Skin epidermis (tissue), 12 donors: ENCODE measurements at regions not wholly inside any gene's neighbourhood (a gene's known extent, or its start where the extent isn't known, plus 50 kb on each side); places are given as distances from the start of the nearest gene placed in this dataset.
A peak's percentile ranks its signal among the peaks of the same experiment; 100 is the strongest.

ENCODE experiments used
- H3K27ac ChIP-seq, 21 experiments: fragments of 200-600 bp; sonication (generic) in 11 of 21; one replicate each; pipeline ENCODE4 v1.5.0; 2020; ENCODE audit warnings: mild to moderate bottlenecking in 3 of 21, inconsistent platforms in 2 of 21, moderate library complexity in 2 of 21
- H3K4me3 ChIP-seq, 7 experiments: fragments of 200-600 bp; sonication (generic) in 2 of 7; one replicate each; pipeline ENCODE4 v1.5.0; 2020; ENCODE audit warnings: inconsistent platforms in 2 of 7, mild to moderate bottlenecking in 2 of 7, moderate library complexity in 1 of 7

DNA sequence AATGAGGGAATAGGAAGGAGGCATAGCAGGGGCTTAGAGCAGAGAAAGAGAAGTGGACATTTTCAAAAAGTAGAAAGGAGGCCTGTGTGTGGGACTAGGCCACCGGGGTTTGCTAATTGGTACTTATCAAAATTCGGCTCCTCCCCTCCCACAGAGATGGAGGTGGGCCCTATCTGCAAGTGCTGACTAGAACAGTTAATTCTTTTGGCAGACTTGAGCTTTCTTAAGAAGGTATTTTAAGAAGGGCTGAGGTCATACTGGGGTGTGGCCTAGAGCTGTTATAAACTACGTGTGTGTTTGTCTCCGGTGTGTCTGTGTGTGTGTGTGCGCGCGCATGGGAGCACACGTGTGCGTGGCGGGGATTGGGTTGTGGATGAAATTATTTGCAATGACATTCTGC is 1086.5 kb downstream of the EFNA5 start:
- Histone ChIP-seq H3K27ac (no peak overlapping the region), H3K4me3 (no peak overlapping the region)

DNA sequence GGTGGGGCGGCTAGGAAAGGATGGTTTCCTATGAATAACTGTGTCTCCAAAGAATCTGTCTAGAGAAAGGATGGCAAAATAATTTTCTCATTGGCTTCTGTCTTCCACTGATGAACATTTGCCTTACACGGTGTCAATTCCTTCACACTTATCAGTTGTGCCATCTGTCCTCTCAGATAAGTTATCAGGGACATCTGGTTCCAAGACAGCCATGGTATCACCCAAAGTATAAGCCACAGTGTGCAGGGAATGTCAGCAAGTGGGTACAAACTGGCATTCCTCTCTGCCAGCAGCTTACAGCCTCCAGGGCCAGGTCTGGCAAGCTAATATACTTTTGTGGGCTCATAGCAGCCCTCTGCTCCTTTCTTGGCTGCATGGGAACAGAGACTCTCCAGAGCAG is 1092.0 kb downstream of the EFNA5 start:
- Histone ChIP-seq H3K27ac (no peak overlapping the region), H3K4me3 (no peak overlapping the region)

DNA sequence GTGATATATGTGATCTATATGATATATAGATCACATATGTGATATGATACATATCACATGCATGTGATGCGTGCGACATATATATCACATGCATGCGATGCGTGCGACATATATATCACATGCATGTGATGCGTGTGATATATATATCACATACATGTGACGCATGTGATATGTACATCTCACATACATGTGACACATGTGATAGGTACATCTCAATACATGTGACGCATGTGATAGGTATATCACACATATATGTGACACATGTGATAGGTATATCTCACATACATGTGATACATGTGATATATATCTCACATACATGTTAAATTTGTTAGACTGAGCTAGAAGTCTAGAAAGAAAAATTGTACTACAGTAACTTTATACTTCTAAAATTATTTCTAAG is 1095.9 kb downstream of the EFNA5 start:
- Histone ChIP-seq H3K27ac (no peak overlapping the region), H3K4me3 (no peak overlapping the region)

DNA sequence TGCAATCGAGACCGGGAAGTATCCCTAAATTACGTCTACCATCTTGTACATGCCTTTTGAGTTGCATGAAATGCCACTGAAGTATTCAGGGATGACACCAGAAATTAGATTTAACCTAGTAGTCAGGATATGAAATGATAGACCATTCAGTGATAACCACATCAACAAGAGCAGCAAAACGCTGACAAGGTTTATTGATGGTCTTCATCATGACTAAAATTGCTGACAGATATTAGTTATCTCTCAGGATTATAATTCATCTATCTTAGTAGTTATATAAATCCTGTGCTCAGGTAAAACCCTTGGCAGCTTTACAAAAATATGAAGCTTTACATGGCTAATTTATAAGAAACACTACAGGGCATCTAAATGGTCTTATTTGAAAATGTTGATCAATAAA is 1104.7 kb downstream of the EFNA5 start:
- Histone ChIP-seq H3K4me3 (no peak overlapping the region), H3K27ac (no peak overlapping the region)

DNA sequence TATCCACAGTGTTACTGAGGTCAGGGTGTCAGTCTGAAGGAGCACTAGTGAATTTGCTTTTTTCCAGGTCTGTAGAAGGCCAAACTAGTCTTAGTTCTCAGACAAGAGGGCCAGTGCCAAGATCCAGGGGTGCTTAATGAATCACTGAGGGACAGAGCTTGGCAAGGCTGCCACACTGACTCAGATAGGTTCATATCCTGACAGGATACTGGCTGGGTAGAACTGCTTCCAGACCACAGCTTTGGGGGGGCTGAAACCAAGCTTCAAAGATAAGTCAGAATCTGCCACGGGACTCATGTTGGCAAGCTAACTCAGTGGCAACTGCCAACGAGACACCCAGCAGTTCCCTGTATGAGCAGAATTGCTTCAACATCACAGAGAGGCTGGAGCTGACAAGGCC is 1125.4 kb downstream of the EFNA5 start:
- Histone ChIP-seq H3K4me3 (no peak overlapping the region), H3K27ac (no peak overlapping the region)

DNA sequence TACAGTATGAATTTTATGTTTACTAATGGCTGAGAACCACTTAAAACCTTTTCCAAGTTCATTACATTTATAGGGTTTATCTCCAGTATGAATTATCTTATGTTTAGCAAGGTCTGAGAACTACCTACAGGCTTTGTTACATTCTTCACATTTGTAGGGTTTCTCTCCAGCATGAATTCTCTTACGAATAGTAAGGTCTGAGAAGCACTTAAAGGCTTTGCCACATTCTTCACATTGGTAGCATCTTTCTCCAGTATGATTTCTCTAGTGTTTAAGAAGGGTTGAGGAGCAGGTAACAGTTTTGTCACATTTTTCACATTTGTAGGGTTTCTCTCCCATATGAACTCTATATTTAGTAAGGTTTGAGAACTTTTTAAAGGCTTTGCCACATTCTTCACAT is 1127.4 kb downstream of the EFNA5 start:
- Histone ChIP-seq H3K27ac (no peak overlapping the region), H3K4me3 (no peak overlapping the region)

GRCh38 chr5:106530150-106530549 is 1140.6 kb downstream of the EFNA5 start:
- Histone ChIP-seq H3K27ac (no peak overlapping the region), H3K4me3 (no peak overlapping the region)

GRCh38 chr5:106525438-106525837 is 1145.3 kb downstream of the EFNA5 start:
- Histone ChIP-seq H3K4me3 (no peak overlapping the region), H3K27ac (no peak overlapping the region)

DNA sequence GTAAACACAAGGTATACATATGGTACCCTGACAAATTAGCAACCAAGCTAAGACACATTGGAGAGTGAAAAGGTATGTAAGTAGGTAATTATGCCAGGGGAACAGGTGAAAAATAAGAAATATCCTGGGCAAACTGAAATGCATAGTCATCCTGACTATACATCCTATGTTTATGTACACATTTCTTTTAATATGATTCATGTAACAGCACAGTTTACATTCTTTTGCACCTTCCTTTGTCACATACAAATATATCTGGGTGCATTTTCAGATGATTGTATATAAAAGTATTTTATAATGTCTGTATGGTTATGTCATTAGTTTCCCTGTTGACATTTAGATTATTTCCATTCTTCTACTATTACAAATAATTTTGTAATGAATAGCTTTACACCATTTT is 1146.9 kb downstream of the EFNA5 start:
- H3K4me3 ChIP-seq = no peak overlapping the region

DNA sequence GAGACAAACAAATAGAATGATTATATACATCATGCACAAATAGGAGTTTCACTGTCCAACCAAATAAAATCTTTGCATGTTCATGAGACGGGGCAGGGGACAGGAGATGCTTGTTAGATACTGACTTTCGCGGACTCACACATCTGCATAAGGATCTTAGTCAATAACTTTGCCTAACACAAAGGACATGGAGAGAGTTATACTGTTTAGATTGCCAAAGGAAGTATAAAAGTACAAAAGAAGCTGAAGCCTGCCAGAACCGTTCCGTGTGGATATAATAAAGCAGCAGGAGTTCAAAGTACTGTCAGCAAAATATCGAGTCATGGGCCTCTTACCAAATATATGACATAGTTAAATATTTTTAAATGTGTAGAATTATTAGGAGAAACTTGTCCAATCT is 1148.4 kb downstream of the EFNA5 start:
- no peak overlapping the region for H3K27ac ChIP-seq

More for the DNA sequence above, 1146.9 kb downstream of the EFNA5 start:
- no peak overlapping the region for H3K27ac ChIP-seq

GRCh38 chr5:106521701-106522100 is 1149.0 kb downstream of the EFNA5 start:
- Histone ChIP-seq H3K27ac (no peak overlapping the region), H3K4me3 (no peak overlapping the region)

More for the DNA sequence above, 1148.4 kb downstream of the EFNA5 start:
- no peak overlapping the region for H3K4me3 ChIP-seq

- Histone ChIP-seq H3K27ac (no peak overlapping the region), H3K4me3 (no peak overlapping the region)
These were observed 1160.4 kb downstream of the EFNA5 start for GRCh38 chr5:106510321-106510720.

GRCh38 chr5:106508894-106509293 is 1161.8 kb downstream of the EFNA5 start:
- Histone ChIP-seq H3K27ac (no peak overlapping the region), H3K4me3 (no peak overlapping the region)

DNA sequence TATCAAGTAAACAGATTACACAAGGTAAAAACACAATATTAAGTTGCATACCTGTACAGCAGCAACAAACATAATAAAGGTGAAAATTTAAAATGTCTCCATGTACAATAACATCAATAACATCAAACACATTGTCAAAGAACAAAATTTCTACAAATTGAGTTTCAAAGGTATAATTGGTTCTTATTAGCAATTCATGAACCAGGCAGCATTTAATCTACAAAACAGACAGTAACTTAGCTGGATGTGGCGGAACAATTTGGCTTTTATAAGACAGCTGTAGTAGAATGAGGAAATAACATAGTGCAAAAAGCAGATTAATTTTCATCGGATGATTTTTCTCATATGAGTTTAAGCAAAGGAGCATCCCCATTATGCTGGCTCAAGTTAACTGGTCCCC is 1176.8 kb downstream of the EFNA5 start:
- Histone ChIP-seq H3K27ac (no peak overlapping the region), H3K4me3 (no peak overlapping the region)

DNA sequence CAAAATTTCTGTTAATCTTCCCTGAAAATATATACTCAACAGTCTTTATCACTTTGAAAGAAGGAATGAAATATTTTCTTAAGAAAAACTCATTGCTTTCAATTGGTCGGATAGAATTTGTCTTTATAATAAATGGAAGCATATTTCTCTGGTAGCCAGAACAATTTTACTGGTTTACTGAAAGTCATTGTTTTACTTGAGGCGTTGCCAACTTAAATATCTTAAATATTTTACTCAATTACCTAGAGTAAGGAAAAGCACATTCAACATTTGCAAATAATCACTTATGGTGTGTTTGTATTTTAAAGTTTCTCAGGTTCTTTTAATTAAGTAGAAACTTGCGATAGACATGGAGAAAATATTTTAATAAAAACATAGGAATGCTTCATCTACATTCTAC is 1181.7 kb downstream of the EFNA5 start:
- Histone ChIP-seq H3K27ac (no peak overlapping the region), H3K4me3 (no peak overlapping the region)

DNA sequence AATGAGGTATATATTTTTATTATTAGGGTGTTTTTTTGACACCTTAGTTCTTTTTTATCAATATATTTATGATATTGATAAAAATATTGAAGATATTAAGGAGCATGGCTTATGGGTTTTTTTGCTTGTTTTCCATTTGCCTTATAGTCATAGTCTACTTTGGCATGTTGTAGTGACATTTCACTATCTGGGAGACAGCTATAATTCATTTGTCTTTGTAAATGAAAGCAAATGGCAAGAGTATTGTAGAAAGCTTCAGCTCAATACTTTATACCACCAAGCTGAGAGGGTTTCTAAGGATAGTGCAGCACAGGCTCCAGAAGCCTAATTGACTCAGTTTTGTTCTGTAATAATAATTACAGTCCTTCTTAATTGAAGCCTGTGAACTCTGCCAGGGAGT is 1182.3 kb downstream of the EFNA5 start:
- H3K4me3 ChIP-seq = no peak overlapping the region
- no peak overlapping the region for H3K27ac ChIP-seq

GRCh38 chr5:106481374-106481773 is 1189.4 kb downstream of the EFNA5 start:
- no peak overlapping the region for H3K4me3 ChIP-seq
- H3K27ac ChIP-seq = no peak overlapping the region

- no peak overlapping the region for H3K27ac ChIP-seq
These were observed 1194.1 kb downstream of the EFNA5 start for GRCh38 chr5:106476630-106477029.

GRCh38 chr5:106474066-106474465 is 1196.7 kb downstream of the EFNA5 start:
- no peak overlapping the region for H3K27ac ChIP-seq
- no peak overlapping the region for H3K4me3 ChIP-seq

More at GRCh38 chr5:106476630-106477029, 1194.1 kb downstream of the EFNA5 start:
- no peak overlapping the region for H3K4me3 ChIP-seq

DNA sequence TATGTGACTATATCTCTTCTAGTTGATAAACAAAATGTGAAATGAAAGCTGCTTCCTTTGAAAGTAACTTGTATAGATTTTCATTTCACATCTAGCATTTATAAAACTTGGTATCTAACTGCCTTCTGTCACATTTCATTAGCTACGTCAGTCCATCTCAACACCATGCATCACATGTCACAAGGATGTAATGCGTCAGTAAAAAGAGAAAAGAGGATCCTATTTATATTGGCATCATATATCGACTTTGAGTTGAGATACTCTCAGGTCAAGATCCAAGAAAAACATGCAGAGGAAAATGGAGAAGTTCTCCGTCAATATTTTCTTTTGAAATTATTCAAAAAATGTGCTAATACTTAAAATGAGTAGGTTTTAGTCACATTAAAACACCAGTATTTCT is 1211.2 kb downstream of the EFNA5 start:
- Histone ChIP-seq H3K4me3 (no peak overlapping the region), H3K27ac (no peak overlapping the region)

DNA sequence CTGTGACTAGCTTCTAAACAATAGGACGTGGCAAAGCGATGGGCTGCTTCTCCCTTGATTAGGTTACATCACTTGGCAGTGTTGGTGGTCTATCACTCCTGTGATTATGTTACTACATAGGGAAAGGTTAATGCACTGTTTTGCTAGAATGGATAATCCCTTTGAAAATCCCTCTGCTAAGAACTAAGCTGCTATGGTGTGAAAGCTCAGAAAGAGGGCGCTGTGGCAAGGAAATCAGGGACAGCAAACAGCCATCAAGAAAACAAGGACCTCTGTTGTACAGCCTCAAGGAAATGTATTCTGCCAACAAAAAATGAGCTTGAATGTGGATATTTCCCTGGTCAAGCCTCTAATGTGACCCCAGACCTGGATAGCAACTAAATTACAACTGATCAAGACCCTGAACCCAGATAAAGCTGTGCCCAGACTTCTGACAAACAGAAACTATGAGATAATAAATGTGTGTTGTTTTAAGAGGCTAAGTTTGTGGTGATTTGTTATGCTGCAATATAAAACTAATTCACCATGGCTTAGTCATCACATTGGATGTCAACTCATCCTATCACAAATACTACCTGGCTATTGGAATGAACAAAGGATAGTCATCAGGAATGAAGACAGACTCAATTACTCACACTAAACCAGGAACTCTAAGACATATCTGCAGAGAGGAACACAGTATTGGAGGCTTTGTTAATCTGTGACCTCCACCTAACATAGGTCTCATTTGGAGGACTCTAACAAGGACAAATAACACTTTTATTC is 1215.9 kb downstream of the EFNA5 start:
- Histone ChIP-seq H3K27ac (peak overlapping the region in 1 of 21 experiments; percentile 26), H3K4me3 (no peak overlapping the region)

- no peak overlapping the region for H3K4me3 ChIP-seq
- H3K27ac ChIP-seq = no peak overlapping the region
These were observed 1216.7 kb downstream of the EFNA5 start for GRCh38 chr5:106454050-106454449.
